ENCODE measurements at regions not wholly inside any gene's neighbourhood (a gene's known extent, or its start where the extent isn't known, plus 50 kb on each side); places are given as distances from the start of the nearest gene placed in this dataset.
"Not testable (repeated sequence)": the region's sequence is repeated elsewhere in the genome, so short reads cannot be mapped to it uniquely, and the experiment has no call there.

GRCh38 chr2:149800624-149801542, 213.3 kb upstream of the MMADHC start:
- DNase-seq (ENCODE audit: low spot score): no peak

- DNase-seq (ENCODE audit: low spot score): peak; percentile 13
Measured at GRCh38 chr2:149799013-149799705, 211.6 kb upstream of the MMADHC start.

- DNase-seq (ENCODE audit: low spot score): no peak
Measured at GRCh38 chr2:149797030-149797429, 209.5 kb upstream of the MMADHC start.

GRCh38 chr2:149789549-149789948, 202.0 kb upstream of the MMADHC start:
- DNase-seq (ENCODE audit: low spot score): no peak

- no peak for DNase-seq (ENCODE audit: low spot score)
Measured at GRCh38 chr2:149787206-149787605, 199.6 kb upstream of the MMADHC start.

GRCh38 chr2:149783284-149783683, 195.7 kb upstream of the MMADHC start:
- no peak for DNase-seq (ENCODE audit: low spot score)

GRCh38 chr2:149782572-149782971, 195.0 kb upstream of the MMADHC start:
- no peak for DNase-seq (ENCODE audit: low spot score)

- DNase-seq (ENCODE audit: low spot score): no peak
Measured at GRCh38 chr2:149781263-149781808, 193.8 kb upstream of the MMADHC start.

GRCh38 chr2:149773006-149773405, 185.4 kb upstream of the MMADHC start:
- DNase-seq (ENCODE audit: low spot score): no peak

GRCh38 chr2:149768320-149768799, 180.8 kb upstream of the MMADHC start:
- DNase-seq (ENCODE audit: low spot score): no peak

- DNase-seq (ENCODE audit: low spot score): no peak
Measured at GRCh38 chr2:149767516-149767974, 180.0 kb upstream of the MMADHC start.

- DNase-seq (ENCODE audit: low spot score): no peak
Measured at GRCh38 chr2:149766339-149766738, 178.8 kb upstream of the MMADHC start.

- no peak for DNase-seq (ENCODE audit: low spot score)
Measured at GRCh38 chr2:149765636-149766035, 178.1 kb upstream of the MMADHC start.

- DNase-seq (ENCODE audit: low spot score): no peak
Measured at GRCh38 chr2:149765003-149765402, 177.4 kb upstream of the MMADHC start.

GRCh38 chr2:149763358-149763757, 175.8 kb upstream of the MMADHC start:
- DNase-seq (ENCODE audit: low spot score): no peak

- DNase-seq (ENCODE audit: low spot score): no peak
Measured at GRCh38 chr2:149761611-149762010, 174.0 kb upstream of the MMADHC start.

GRCh38 chr2:149759382-149759781, 171.8 kb upstream of the MMADHC start:
- DNase-seq (ENCODE audit: low spot score): not testable (repeated sequence)

- not testable (repeated sequence) for DNase-seq (ENCODE audit: low spot score)
Measured at GRCh38 chr2:149754722-149755121, 167.1 kb upstream of the MMADHC start.

GRCh38 chr2:149747456-149747855, 159.9 kb upstream of the MMADHC start:
- no peak for DNase-seq (ENCODE audit: low spot score)

- DNase-seq (ENCODE audit: low spot score): no peak
Measured at GRCh38 chr2:149745396-149746230, 158.0 kb upstream of the MMADHC start.

- DNase-seq (ENCODE audit: low spot score): no peak
Measured at GRCh38 chr2:149744865-149745264, 157.3 kb upstream of the MMADHC start.

Data from COLO829 (cell line).